HG02970 (cell line): ENCODE measurements at regions not wholly inside any gene's neighbourhood (a gene's known extent, or its start where the extent isn't known, plus 50 kb on each side); places are given as distances from the start of the nearest gene placed in this dataset.

Experiments
- ATAC-seq: cut with Tn5 transposase; IDR thresholded peaks from one replicate; pipeline ENCODE4 v1.9.1; 2021; ENCODE audit warnings: mild to moderate bottlenecking, moderate library complexity, moderate number of reproducible peaks; ENCODE audit not compliant: unreplicated experiment, low FRiP score

DNA sequence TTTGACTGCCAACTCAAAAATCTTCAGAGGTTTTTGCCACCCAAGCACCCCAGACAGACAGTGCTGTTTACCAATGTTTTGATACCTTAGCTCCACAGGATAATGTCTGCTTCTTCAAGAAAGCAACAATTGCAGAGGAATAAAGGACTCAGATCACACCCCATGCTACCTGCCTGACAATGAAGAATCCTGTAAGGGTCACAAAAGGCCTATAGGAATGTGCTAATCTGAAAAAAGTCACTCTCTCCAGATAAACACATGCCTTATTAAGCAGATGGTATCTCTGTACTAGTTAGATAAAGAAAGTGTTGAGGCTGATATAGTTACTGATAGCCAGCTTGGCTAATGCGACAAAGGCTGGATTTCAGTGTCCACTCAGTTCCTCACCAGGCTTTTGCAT, 1076.7 kb upstream of the SORCS1 start:
- no peak for ATAC-seq

DNA sequence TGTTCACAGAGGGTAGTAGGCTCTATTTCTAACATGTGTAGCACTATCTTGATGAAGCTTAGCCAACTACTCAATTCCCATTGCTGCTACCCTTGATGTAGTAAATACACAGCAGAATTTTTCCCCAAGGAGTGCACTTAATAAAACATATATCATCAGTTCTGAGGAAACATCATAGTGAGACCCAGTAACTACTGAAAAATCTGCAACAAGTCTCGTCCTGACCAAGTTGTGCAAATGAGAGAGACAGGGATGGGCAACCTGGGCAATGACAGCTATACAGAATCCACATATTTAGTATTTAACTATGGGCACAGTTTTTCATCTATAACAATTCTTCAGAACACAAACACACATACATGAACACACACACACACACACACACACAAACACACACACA, 1073.8 kb upstream of the SORCS1 start:
- ATAC-seq: no peak

DNA sequence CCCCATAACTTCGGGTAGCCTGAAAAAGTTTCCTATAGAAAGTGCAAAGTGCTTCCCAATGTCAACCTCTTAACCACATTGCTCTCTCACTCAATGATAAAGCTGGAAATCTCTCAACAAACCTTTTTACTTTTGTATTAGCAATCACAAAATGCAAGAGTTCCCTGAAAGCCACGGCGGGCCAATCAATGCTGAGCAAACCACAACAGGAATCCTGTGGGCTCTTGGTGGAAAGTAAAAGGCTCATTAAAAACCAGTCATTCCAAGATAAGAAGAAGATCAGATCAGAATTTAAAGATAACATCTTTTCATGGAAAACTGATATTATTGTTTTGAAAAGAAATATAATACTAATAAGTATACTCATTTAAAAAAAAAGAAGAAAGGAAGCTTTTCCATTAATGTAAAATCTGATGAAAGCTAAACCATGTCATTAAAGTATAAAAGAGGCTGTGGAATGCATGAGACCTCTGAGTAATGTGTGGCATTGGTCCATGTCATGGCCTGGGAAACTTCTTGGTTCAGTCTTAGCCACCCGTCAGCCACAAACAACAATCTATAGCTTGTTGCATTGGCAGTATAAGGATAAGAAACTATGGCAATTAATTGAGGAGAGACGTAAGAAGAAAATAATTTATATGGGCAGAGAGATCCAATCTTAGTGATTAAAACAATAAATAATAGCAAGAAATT, 1066.1 kb upstream of the SORCS1 start:
- no peak for ATAC-seq

DNA sequence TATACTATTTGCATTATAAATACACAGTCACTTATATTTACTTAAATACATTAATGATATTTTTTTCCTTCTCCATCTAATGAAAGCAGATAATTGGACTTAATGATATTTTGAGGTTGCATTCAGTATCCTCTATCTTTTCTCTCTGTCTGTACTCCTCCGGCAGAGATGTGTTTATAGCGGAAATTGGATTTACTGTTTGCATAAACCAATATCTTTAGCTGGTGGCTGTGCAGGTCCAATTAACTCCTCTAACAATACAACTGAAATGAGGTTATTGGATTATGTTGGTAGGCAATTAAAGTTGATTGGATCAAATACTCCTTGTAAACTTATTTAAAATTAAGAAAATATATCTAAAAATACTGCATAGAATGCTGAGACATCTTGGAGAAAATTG, 1044.2 kb upstream of the SORCS1 start:
- no peak for ATAC-seq

DNA sequence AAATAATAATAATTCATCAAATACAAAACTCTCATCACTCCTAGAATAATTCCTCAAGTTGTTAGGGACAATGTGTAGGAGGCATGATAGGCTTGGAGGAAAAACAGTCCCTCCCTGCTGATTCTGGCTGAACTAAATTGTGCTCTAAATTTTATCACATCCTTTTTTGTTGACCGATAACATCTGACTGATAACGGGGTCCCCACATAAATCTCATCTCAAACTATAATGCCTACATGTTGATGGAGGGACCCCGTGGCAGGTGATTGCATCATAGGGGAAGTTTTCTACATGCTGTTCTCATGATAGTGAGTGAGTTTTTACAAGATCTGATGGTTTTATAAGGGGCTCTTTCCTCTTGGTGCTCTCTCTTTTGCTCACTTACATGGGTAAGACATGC, 1043.5 kb upstream of the SORCS1 start:
- no peak for ATAC-seq

DNA sequence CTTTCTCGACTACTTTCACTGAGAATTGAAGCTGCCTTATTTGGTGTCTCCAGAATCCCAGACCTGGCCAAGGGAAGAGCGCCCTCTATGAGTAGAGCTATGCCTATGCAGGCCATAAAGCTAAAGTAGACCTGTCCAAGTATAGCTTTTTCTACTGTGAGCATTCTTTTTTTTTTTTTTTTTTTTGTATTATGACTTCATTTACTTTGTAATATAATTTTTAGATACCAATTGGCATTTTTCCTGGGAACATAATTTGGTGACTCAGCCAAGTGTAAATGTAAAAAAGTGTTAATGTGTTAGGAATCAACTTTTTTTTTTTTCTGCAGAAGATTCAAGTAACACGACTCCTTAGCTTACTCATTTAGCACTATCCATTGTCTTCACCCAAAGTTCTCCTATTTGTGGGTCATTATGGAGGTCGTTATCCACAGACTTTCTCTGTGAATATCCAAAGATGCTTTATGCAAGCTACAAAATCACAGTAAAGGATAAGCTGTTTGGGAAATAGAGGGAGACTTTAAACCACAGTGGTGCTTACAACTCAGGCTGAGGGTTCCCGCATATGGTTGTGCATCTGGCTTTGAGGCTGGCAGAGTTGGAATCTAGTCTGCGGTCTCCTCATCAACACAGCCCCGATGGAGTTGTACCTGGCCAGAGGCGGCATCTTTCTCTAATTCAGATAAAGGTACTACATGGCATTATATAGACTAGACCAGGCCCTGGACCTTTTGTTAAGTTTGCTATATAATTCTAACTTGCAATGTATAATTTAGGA, 1040.2 kb upstream of the SORCS1 start:
- ATAC-seq: no peak

DNA sequence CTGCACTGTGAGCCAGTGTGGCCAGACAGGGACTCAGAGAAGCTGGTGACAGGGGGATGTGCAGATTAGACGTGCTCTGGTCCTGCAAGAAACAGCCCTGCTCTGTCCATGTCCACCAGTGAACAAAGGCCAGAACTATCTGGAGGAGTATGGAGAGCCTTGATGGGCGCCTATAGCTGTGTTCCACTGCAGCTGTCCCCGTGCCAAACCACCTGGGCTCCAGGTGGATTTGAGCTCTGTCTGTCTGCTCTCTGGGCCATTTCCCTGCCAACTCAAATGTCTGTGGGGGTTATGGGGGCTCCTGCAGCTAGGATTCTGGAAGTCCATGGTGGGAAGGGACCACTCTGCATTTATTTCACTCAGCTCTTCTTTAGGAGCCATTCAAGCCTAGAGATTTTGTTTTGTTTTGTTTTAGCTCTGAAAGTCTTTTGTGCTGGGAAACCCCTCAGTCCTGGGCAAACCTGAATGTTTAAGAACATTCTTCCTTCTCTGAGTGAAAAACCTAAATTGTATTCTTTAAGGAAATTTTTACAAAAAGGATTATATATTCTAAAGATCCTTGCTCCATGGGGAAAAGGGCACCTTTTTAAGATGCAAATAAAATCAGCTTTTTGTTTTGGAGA, 1039.5 kb upstream of the SORCS1 start:
- ATAC-seq: no peak

DNA sequence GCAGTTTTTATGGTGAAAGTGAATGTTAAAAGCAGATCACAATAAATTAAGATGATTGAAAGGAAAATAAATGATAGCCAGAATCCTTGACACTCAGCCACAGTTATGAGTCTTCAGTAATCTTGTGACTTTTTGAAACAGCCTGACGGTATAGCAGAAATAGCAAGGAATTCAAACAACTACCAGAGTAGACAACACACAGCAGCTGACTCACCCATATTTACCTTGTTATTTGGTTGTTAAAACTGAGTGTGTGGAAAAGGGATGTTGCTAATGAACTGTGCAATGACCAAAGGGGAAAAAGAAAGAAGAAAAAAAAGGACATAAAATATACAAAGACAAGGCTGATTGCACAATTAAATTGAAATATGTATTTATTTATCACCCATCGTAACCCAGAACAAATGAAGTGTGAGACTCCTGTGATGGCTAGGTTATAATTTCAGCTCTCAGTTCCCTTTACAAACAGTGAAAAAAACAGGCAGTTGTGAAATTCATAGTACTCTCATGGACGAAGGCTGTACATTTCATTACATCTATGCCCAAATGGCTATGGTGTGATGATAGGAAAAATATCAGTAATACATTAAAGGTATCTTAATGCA, 1023.0 kb upstream of the SORCS1 start:
- ATAC-seq: no peak

DNA sequence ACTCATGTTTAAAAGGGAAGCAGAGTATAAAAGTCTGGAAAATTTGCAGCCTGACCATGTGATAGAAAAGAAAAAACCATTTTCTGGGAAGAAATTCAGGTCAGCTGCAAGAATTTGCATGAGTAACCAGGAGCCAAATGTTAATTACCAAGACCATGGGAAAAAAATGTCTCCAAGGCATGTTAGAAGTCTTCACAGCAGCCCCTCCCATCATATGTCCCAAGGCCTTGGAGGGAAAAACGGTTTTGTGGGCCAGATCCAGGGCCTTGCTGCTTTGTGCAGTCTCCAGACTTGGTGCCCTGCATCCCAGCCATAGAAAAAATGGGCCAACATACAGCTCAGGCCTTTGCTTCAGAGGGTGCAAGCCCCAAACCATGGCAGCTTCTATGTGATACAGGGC, 1019.6 kb upstream of the SORCS1 start:
- ATAC-seq: no peak

DNA sequence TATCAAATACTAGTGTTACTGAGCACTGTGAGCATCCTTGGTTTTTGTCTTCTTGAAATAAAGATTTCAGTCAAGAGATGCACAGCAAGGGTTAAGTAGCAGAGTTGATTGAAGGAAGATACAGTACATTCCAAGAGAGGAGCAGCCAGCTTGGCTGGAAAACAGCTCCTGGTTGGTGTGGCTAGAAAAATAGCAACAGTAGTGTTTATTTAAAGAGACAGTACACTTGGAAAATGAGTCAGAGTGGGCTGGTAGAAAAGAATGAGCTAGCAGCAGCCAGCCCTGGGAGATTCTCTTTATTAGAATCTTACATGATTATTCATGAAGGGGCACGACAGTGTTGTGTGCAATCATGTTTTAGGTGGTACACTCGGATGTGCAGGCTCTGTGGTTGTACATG, 1016.4 kb upstream of the SORCS1 start:
- no peak for ATAC-seq

DNA sequence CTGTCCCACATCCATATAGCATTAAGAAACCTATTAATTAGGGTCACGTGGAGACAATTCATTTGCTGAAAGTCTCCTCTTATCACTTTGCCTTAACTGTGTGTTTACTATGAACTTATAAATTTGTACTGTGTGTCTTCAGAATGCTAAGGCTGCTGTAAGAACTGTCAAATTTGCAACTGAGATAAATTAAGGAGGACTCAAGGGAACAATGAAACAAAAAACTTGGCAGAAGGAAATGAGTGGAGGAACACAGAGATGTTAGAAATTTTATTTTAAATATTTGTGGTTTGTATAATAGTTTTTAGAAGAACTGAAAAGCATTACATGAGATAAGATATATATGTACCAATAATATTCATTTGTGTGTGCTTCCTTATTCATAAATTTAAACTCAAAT, 1005.3 kb upstream of the SORCS1 start:
- no peak for ATAC-seq

DNA sequence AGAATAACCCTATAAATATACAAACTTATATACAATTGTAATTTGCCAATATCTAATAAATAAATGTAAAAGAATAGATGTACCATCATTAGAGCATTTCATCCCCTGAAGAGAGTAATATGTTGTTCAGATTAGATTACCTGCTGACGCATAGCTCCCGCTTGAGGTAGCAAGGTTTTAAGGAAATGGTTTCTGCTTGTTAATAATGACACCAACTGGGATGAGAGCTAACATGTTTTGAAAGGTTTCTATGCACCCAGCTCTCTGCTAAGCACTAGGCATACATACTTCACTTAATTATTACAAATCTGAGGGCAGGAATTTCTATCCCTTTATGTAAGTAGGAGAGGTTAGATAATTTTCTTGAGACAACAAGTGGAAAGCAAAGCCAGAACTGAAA, 1003.3 kb upstream of the SORCS1 start:
- ATAC-seq: no peak

DNA sequence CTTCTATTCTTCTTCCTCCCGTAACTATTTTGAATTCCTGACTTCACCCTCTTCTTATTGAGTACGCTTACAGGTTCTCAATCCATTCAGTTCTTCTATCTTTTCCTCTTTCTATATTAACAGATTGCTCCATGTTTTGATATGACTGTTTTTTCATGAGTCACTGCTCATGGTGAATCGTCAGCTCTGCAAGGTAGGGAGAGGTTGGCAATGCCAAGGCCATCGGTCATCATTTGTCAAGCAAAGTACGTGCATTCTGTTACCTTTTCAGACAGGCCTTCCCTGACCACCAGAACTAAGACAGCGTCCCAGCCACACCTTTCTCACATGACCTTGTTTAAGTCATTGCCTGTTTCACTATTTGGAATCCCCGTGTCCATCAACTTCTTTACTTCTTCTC, 1001.9 kb upstream of the SORCS1 start:
- ATAC-seq: no peak

DNA sequence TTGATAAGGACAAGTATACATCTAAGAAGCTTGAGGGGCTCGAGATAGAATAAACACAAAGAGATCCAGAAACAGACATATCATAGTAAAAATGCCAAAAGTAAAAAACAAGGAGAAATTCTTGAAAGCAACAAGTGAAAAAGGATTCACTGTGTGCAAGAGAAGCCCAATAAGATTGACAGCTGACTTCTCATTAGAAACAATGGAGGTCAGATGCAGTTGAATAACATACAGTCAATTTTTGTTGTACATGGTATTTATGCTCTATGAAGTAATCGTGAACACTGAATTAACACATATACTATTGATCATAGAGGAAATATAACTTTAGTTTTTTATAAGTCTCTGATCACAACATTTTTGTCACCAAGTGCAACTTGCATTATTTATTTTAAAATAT, 982.8 kb upstream of the SORCS1 start:
- ATAC-seq: no peak

DNA sequence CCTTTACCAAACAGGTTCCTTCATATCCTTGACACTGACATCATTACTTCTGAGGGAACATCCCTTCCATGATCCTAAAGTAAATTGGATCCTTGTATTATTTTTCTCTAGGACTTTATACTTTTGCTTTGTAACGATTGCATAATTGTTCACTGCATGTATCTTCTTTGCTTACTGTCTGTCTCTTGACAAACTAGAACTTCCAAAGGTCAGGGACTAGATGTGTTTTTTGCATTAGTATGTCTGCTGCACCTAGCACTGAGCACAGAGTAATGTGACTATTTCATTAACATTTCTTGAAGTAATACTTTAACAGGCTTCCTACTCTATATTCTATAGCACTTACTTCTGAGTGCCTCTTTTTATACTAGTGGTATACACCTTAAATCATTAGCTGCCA, 976.6 kb upstream of the SORCS1 start:
- no peak for ATAC-seq

DNA sequence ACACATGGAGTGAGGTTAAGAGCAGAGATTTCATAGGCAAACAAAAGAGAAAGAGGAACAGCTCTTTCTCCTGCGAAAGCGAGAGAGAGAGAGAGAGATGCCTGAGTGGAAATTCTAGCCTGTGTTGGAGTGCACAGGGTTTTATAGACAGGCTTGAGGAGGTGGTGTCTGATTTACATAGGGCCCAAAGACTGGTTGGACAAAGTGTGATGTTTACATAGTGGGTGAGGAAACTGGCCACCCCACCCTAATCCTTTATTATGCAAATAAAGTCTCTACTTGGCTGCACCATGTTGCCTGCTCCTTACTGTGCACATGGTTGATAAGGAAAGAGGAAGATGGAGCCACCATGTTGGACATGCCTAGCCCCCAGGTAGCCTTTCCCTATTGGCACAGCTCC, 967.8 kb upstream of the SORCS1 start:
- ATAC-seq: no peak

DNA sequence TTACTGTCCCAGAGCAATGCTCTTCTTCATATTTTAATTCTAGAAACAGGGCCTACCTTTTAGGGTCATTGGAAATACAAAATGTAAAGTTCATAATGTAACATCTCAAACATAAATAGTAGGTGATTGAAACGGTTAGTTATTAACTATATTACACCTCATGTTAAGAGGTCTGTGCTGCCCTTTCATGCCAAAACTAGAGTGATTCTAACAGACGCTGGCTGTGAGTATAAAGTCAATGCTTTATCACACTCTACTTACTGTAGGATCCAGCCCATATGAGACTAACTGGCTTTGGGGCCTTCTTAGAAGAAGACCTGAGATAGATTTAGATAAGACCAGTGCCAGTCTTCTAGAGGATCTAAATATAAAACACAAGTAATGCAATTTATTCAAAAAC, 966.1 kb upstream of the SORCS1 start:
- no peak for ATAC-seq

DNA sequence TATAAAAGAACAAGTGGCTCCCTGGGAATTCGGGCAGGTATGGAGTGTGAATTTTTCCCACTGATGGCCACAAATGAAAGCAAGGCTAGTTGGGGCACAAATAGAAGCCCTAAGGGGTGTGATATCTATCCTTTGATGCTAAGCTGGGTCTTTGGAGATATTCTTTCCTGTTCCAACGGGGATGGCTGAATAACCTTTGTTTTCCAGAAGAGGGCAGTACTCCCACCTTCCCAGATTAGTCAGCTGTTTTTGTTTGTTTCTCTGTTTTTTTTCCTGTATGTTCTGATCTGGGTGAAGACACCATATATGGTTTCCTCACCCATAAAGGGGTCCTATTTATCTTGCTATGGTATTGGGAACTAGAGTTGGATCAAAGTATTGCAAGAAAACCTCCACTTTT, 947.7 kb upstream of the SORCS1 start:
- ATAC-seq: no peak

DNA sequence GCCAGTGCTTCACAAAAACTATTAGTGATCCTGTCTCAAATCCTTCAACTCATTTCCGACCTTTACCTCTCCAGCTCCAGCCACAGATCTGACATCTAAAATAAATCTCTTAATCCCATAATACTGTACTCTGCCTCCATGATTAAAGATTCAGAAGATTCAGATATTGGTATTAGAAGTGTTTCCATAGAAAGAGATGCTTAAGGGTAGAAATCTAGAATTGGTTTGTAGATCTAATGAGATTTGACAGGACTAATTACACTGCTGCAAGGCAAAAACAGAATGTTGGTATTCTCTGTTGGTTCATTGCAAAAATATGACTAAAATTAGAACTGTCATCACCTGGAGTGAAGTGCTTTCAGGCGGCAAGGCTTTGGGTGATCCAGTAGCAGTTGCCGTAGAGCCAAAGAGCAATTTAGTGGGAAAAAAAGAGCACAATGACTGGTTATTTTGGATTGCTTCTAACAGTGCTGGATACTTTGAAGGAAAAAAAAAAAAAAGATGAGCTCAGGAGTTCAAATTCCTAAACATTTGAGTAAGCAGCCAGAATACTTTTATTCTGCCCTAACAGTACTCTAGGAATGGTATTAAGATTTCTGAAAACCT, 940.1 kb upstream of the SORCS1 start:
- no peak for ATAC-seq

DNA sequence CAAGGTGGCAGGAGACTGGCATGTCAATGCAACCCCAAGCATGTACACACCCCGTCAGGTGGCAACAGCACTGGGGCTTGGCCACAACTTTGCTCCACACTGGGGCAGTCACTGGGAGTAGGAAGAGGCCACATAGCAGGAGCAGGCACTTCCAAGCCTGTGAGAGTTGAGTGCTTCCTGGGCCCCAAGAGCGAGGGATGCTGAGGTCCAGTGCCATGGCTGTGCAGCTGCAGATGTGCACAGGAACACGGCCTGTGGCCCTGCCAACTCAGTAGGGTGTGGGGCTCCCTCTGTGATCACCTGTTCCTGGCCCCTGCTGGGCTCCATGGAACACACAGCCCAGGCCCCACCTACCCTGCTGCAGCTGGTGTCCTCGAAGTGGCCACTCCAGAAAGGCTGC, 932.8 kb upstream of the SORCS1 start:
- ATAC-seq: no peak
